Muscle layer of colon (tissue), 2 donors: ENCODE measurements at regions not wholly inside any gene's neighbourhood (a gene's known extent, or its start where the extent isn't known, plus 50 kb on each side); places are given as distances from the start of the nearest gene placed in this dataset.

ENCODE experiments used
- H3K27ac ChIP-seq: one replicate; pipeline ENCODE4 v1.7.0; 2013; ENCODE audit warnings: low read depth, mild to moderate bottlenecking, low read length, moderate library complexity
- H3K27me3 ChIP-seq, 2 donors: one replicate each; pipeline ENCODE4 v1.7.0; 2013; ENCODE audit warnings: low read length in 2 of 2, mild to moderate bottlenecking in 2 of 2; ENCODE audit not compliant: insufficient read depth in 2 of 2, control insufficient read depth in 1 of 2
- H3K36me3 ChIP-seq: one replicate; pipeline ENCODE4 v1.7.0; 2013; ENCODE audit warnings: mild to moderate bottlenecking, low read length; ENCODE audit not compliant: insufficient read depth
- H3K4me1 ChIP-seq: one replicate; pipeline ENCODE4 v1.7.0; 2013; ENCODE audit warnings: mild to moderate bottlenecking, low read length; ENCODE audit not compliant: insufficient read depth
- H3K4me3 ChIP-seq, 2 donors: one replicate each; pipeline ENCODE4 v1.7.0; 2013; ENCODE audit warnings: low read length in 2 of 2, low read depth in 1 of 2, mild to moderate bottlenecking in 1 of 2, moderate library complexity in 1 of 2
- H3K9ac ChIP-seq: one replicate; pipeline ENCODE4 v1.7.0; 2013; ENCODE audit warnings: low read length
- H3K9me3 ChIP-seq: one replicate; pipeline ENCODE4 v1.7.0; 2013; ENCODE audit warnings: mild to moderate bottlenecking, low read length
- donor health status: abdominal sarcoma.
- donor health status: Adenocarcinoma of cecum.

- Histone ChIP-seq H3K27ac (no peak overlapping the region), H3K36me3 (no peaks in the 10 kb centered on the region), H3K9ac (no peak overlapping the region), H3K27me3 (no peaks in the 10 kb centered on the region), H3K9me3 (no peaks in the 10 kb centered on the region), H3K4me1 (no peaks in the 10 kb centered on the region), H3K4me3 (no peak overlapping the region)
Observed at GRCh38 chr18:40606996-40607395, 1348.0 kb upstream of the PIK3C3 start.

- H3K36me3 ChIP-seq, result no peaks in the 10 kb centered on the region
- no peaks in the 10 kb centered on the region for H3K9me3 ChIP-seq
- H3K27me3 ChIP-seq, result no peaks in the 10 kb centered on the region
- no peaks in the 10 kb centered on the region for H3K4me1 ChIP-seq
- no peak overlapping the region for H3K9ac ChIP-seq
- no peak overlapping the region for H3K4me3 ChIP-seq
- H3K27ac ChIP-seq, result no peak overlapping the region
Observed at GRCh38 chr18:40583671-40584070, 1371.4 kb upstream of the PIK3C3 start.

GRCh38 chr18:40582105-40582504 lies 1372.9 kb upstream of the PIK3C3 start:
- Histone ChIP-seq H3K9me3 (no peaks in the 10 kb centered on the region), H3K9ac (no peak overlapping the region), H3K4me3 (no peak overlapping the region), H3K4me1 (no peaks in the 10 kb centered on the region), H3K36me3 (no peaks in the 10 kb centered on the region), H3K27me3 (no peaks in the 10 kb centered on the region), H3K27ac (no peak overlapping the region)

- no peak overlapping the region for H3K4me3 ChIP-seq
- H3K36me3 ChIP-seq, result no peaks in the 10 kb centered on the region
- no peaks in the 10 kb centered on the region for H3K9me3 ChIP-seq
- no peaks in the 10 kb centered on the region for H3K27me3 ChIP-seq
- no peak overlapping the region for H3K27ac ChIP-seq
- H3K9ac ChIP-seq, result no peak overlapping the region
- H3K4me1 ChIP-seq, result no peaks in the 10 kb centered on the region
Observed at GRCh38 chr18:40577981-40578365, 1377.1 kb upstream of the PIK3C3 start.

- Histone ChIP-seq H3K27ac (no peak overlapping the region), H3K9ac (no peak overlapping the region), H3K27me3 (no peaks in the 10 kb centered on the region), H3K36me3 (no peaks in the 10 kb centered on the region), H3K4me1 (no peaks in the 10 kb centered on the region), H3K9me3 (no peaks in the 10 kb centered on the region), H3K4me3 (no peak overlapping the region)
Observed at GRCh38 chr18:40577239-40577980, 1377.6 kb upstream of the PIK3C3 start.

- Histone ChIP-seq H3K4me1 (no peaks in the 10 kb centered on the region), H3K4me3 (no peak overlapping the region), H3K36me3 (no peaks in the 10 kb centered on the region), H3K27me3 (no peaks in the 10 kb centered on the region), H3K9ac (no peak overlapping the region), H3K9me3 (no peaks in the 10 kb centered on the region), H3K27ac (no peak overlapping the region)
Observed at GRCh38 chr18:40576507-40577115, 1378.4 kb upstream of the PIK3C3 start.

- Histone ChIP-seq H3K4me3 (no peak overlapping the region), H3K9me3 (no peaks in the 10 kb centered on the region), H3K36me3 (no peaks in the 10 kb centered on the region), H3K27me3 (no peaks in the 10 kb centered on the region), H3K9ac (no peak overlapping the region), H3K4me1 (peaks cover 6% of the 10 kb centered on the region), H3K27ac (no peak overlapping the region)
Observed at GRCh38 chr18:40570615-40571014, 1384.4 kb upstream of the PIK3C3 start.

- H3K4me3 ChIP-seq, result no peak overlapping the region
Observed at GRCh38 chr18:40569605-40570004, 1385.4 kb upstream of the PIK3C3 start.

GRCh38 chr18:40566510-40566844 lies 1388.6 kb upstream of the PIK3C3 start:
- H3K36me3 ChIP-seq, result no peaks in the 10 kb centered on the region
- H3K4me3 ChIP-seq, result no peak overlapping the region
- no peaks in the 10 kb centered on the region for H3K9me3 ChIP-seq
- H3K27me3 ChIP-seq, result no peaks in the 10 kb centered on the region
- no peak overlapping the region for H3K9ac ChIP-seq
- H3K27ac ChIP-seq, result no peak overlapping the region
- peaks cover 6% of the 10 kb centered on the region for H3K4me1 ChIP-seq

More at GRCh38 chr18:40569605-40570004, 1385.4 kb upstream of the PIK3C3 start:
- Histone ChIP-seq H3K9ac (no peak overlapping the region), H3K27ac (no peak overlapping the region), H3K9me3 (no peaks in the 10 kb centered on the region), H3K36me3 (no peaks in the 10 kb centered on the region), H3K4me1 (peaks cover 6% of the 10 kb centered on the region), H3K27me3 (no peaks in the 10 kb centered on the region)

- H3K4me3 ChIP-seq, result no peak overlapping the region
Observed at GRCh38 chr18:40565805-40566509, 1389.1 kb upstream of the PIK3C3 start.

GRCh38 chr18:40559556-40559955 lies 1395.5 kb upstream of the PIK3C3 start:
- H3K36me3 ChIP-seq, result no peaks in the 10 kb centered on the region
- H3K4me1 ChIP-seq, result no peaks in the 10 kb centered on the region
- no peak overlapping the region for H3K9ac ChIP-seq
- no peak overlapping the region for H3K4me3 ChIP-seq
- H3K27ac ChIP-seq, result no peak overlapping the region
- H3K9me3 ChIP-seq, result no peaks in the 10 kb centered on the region
- H3K27me3 ChIP-seq, result no peaks in the 10 kb centered on the region

More at GRCh38 chr18:40565805-40566509, 1389.1 kb upstream of the PIK3C3 start:
- no peaks in the 10 kb centered on the region for H3K27me3 ChIP-seq
- H3K27ac ChIP-seq, result no peak overlapping the region
- H3K4me1 ChIP-seq, result peaks cover 6% of the 10 kb centered on the region
- no peaks in the 10 kb centered on the region for H3K36me3 ChIP-seq
- H3K9me3 ChIP-seq, result no peaks in the 10 kb centered on the region
- H3K9ac ChIP-seq, result no peak overlapping the region
